HG02678 (cell line): ENCODE measurements at regions not wholly inside any gene's neighbourhood (a gene's known extent, or its start where the extent isn't known, plus 50 kb on each side); places are given as distances from the start of the nearest gene placed in this dataset.

ENCODE experiments used
- ATAC-seq: cut with Tn5 transposase; IDR thresholded peaks from one replicate; pipeline ENCODE4 v1.9.1; 2021; ENCODE audit warnings: mild to moderate bottlenecking, moderate library complexity; ENCODE audit not compliant: unreplicated experiment

- no peak for ATAC-seq
These were observed 343.9 kb upstream of the NOCT start for GRCh38 chr4:138671606-138672084.

- ATAC-seq, result no peak
These were observed 344.5 kb upstream of the NOCT start for GRCh38 chr4:138671106-138671505.

GRCh38 chr4:138670681-138671080 lies 344.9 kb upstream of the NOCT start:
- no peak for ATAC-seq

DNA sequence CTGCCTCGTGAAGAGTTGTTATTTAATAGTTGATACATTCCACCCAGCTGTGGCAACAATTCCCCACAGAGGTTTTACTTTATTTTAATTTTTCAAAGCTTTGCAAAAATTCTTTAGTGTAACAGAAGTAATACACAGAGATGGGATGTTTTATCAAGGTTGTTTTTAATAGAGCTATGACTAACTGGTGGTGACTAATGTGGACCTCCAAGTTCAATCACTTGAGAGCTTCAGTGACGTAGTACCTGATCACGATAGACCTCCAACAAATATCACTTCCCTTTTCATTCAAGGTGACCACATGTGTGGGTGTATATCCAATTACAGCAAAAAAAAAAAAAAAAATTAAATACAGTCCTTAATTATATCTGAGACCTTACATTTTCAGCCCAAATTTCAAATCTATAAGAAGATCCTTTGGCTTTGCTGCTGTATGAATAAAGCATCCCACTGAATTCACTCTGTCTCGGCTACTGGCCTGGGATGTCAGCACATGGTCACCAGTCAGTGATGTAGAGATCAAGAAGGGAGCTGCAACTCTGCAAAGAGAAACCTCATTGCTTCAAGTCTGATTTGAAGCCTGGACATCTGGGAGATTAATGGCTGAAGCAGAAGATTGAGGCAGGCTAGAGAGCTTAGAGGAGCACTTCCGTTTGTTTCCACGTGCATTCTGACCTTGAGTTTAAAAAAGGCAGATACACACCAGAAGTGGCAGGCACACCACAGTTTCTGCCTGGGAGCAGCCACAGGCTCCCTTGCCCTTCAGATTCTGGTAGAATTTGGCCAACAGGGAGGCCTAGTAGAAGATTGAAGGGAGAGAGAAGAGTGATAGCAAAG lies 345.9 kb upstream of the NOCT start:
- ATAC-seq, result no peak

DNA sequence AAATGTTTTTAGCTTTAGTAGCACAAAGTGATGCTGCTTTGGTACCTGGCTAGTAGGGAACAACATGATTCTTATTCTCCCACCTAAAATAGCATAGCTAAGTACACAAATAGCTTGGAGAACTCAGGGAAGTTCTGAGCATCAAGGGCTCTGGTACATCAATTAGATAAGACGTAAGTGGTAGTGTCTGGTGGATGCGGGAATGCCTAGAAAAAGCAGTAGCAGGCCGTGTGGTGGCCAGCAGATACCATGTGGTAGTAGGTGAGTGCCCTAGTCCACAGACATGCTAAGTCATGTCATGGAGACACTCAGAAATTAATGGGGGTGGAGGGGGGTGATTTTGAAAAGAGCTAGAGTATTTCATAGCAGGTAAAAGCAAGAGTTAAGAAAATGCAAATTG lies 347.3 kb upstream of the NOCT start:
- ATAC-seq, result no peak

DNA sequence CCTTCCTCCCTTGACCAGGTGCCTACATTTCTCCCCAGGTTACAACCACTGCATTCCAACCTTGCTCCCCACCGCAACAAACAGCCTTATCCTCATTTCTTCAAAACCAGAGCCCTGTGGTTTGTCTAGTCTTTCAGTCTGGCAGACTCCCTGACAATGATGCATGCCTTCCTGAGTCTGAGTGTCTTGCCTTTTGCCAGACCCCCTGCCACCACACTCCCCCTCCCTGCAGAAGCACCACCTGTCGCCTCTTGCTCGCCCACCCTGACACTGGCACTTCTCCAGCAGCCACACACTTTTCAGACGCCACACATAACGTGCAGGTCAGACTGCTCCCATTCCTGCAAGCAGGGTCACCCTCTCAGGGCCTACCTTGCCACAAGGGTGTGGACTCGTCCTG lies 349.2 kb upstream of the NOCT start:
- ATAC-seq, result no peak

DNA sequence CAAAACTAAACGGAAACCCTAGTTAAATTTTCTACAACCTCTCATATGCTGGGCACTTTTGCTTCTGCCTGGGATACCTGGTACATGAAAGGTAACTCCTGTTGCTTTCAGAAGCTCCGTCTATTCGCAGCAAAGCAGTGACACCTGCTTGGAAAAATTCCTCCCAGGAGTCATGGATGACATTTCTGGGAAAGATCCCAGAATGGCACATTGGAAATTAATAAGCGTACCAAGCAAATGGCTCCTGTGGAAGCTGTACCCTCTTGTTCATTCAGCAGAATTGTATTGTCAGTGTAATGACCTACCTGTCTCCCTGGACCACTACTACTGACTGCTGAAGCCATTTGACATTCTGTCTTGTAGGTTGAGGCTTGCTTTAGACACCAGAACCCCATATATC lies 349.7 kb upstream of the NOCT start:
- ATAC-seq, result no peak

DNA sequence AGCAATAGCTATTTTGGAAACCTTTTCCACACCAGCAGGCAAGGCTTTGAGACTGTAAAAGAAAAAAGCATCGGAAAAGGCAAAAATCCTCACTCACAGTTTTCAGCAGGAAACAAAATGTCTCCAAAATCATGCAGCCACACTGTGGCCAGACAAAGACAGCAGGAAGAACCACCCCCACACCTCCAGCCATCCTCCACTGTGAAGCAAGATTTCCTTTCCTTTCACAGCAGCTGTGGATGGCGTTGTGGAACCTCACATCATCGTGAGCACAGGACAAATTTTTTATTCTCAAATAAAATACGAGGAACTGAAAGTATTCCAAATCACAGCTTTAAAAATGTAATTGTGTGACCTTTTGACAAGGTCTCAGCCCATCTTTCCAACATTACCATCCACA lies 351.7 kb upstream of the NOCT start:
- no peak for ATAC-seq

GRCh38 chr4:138659812-138660316 lies 355.7 kb upstream of the NOCT start:
- ATAC-seq, result no peak

DNA sequence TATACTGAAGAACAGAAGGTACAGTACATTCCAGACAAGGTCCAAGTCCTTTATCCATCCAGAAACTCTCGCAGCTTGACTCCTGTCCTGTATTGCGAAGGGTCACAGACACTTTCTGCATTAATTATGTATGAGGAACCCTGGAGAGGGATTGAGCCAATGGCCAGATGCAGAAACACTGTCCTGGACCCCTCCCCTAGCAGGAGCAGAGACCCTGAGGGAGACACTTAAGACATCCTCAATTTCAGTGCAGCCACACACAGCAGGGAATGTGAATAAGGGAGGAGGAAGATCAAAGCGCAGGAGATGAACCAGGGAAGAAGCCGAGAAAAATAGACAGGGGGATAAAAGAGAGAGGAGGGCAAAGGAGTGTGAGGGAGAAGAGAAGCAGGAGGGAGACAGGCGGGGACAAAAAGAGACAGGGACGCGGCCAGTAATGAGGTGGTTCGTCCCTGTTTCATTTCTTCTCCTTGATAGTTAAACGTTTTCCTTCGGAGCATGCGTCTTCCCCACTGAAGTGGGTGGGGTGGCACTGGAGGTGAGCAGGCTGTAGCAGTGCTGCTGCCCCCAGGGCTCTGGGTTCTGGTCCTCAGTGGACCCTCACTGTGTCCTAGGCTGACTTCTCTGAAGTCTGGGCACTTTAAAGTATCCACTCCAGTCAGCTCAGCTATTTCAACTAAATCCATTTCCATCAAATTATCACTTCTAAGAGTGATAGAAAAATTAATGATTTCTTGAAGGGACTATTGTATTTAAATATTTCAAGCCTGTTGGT lies 356.4 kb upstream of the NOCT start:
- no peak for ATAC-seq

DNA sequence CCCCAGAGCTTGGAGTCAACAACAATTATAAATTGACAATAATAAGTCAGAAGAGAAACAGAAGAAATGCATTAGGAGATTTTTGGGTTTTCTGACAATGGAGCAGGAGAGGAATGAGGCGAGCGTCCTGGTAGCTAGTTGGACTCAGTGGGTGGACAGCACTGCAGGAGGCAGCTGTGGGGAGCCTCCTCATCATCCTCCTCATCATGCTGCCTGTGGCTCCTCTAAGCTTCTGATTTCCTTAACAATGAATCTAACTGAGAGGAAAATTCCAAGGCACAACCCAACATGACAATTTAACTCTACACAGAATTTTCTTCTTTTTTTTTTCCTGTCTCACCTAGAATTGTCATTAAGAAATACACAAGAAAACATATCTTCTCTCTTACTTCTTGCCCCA lies 357.1 kb upstream of the NOCT start:
- no peak for ATAC-seq

- ATAC-seq, result no peak
These were observed 358.6 kb upstream of the NOCT start for GRCh38 chr4:138656990-138657389.

- no peak for ATAC-seq
These were observed 359.6 kb upstream of the NOCT start for GRCh38 chr4:138655985-138656384.

DNA sequence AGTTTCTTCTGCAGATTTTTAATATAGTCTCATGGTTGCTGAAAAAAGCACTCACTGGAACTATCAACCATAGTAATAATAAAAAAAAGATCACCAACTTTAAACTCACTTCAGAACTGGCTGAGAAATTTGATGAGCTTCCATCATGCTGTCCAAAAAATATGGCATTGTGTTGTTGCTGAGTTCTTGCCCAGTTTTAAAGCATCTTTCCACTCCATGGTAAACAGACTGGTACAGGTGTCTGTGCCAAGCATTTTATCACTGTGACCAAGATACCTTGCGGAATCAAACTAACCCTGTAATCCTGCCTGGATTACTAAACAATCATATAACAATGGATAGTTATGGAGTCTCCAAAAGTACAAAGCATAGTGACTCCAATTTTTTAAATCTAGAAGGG lies 360.3 kb upstream of the NOCT start:
- no peak for ATAC-seq

DNA sequence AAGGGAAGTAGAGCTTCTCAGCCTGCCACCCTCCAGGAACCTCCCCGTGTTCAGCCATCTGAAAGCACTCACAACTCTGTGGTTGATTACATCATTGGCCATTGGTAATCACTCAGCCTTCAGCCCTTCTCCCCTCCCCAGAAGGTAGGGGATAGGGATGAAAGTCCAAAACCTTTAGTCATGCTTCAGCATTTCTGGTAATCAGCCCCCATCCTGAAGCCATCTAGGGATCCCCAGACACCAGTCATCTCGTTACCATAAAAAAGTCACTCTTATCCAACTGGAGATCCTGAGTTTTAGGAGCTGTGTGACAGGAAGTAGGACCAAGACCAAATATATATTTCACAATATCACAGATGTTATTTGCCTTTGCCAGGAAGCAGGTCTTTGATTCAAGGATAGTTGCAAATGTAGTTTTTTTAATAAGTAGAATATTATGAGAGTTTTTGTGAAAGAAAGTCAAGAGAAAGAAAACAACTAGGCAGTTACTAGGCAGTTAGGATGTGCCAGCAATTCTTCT lies 364.6 kb upstream of the NOCT start:
- ATAC-seq, result no peak

GRCh38 chr4:138650495-138650894 lies 365.1 kb upstream of the NOCT start:
- ATAC-seq, result no peak

DNA sequence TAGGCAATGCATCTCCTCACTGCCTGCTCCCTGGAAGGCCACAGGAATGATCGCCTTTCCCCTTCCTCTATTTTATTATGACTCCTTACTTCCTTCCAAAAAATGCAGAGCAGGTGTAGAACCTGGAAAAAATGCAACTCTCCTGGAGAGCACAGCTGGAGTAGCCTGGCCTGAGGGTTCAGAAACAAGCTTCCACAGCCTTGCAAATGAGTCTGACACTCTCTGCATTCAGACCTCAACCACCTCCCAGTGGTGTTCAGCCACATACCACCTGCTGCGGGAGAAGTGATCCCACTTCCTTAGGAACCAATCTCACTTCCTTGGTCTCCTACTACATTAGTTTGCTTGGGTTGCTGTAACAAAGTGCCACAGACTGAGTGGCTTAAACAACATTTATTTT lies 368.1 kb upstream of the NOCT start:
- ATAC-seq, result no peak

DNA sequence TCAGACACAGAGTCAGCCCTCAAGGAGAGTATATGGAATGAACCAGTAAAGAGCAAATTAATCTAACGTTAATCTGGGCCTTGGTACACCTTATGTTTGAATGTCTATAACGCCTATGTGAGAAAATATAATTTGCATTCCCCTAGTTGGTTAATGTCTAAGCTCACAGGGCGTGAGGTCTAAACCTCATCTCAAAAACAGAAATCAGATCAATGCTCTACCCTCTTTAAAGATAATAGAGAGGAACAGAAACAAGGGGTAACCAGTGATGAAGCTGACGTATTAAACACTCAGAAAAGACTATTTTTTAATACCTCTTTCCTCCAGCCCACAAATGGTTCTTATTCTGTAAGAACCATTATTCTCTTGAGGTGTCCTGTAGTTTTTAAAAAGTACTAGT lies 369.2 kb upstream of the NOCT start:
- no peak for ATAC-seq

DNA sequence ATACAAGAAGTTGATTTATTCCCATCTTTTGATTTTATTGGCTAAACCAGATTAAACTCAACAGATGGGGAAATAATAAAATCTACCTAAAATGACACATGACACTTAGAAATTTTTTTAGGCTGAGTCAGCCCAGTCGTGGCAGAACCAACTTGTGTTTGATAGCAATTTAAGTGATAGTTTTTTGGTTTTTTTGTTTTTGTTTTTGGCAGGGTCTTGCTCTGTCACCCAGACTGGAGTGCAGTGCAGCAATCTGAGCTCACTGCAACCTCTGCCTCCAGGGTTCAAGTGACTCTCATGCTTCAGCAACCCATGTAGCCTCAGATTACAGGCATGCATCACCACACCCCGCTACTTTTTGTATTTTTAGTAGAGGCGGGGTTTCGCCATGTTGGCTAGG lies 370.3 kb upstream of the NOCT start:
- ATAC-seq, result no peak

- ATAC-seq, result no peak
These were observed 371.3 kb upstream of the NOCT start for GRCh38 chr4:138644322-138644721.

- no peak for ATAC-seq
These were observed 371.8 kb upstream of the NOCT start for GRCh38 chr4:138643827-138644226.
